IMR-90 (cell line): ENCODE measurements at regions not wholly inside any gene's neighbourhood (a gene's known extent, or its start where the extent isn't known, plus 50 kb on each side); places are given as distances from the start of the nearest gene placed in this dataset.
"Not testable (repeated sequence)": the region's sequence is repeated elsewhere in the genome, so short reads cannot be mapped to it uniquely, and the experiment has no call there.

Experiments used
- ATAC-seq: fragments of 200-7000 bp; cut with Tn5 transposase; 2 replicates; pipeline ENCODE4 v1.9.1; 2020; ENCODE audit warnings: low read depth, mild to moderate bottlenecking, moderate library complexity
- BruUV-seq: library from RNA; stranded (reverse); fragments of 400-500 nt; replicated peaks from 2 replicates; lab custom pipeline; 2021; lab: Mats Ljungman, UMichigan
- CTCF ChIA-PET: fragments of 300-600 bp; formaldehyde crosslinking; extraction: SDS; loops from one replicate; lab custom pipeline; 2021; ENCODE audit warnings: antibody characterized with exemption; lab: Yijun Ruan, JAX
- POLR2A ChIA-PET: fragments of 300-600 bp; sonication (Branson Sonifier 250); formaldehyde crosslinking; loops from one replicate; lab custom pipeline; 2022; ENCODE audit warnings: antibody characterized with exemption; ENCODE audit not compliant: unreplicated experiment; lab: Charles Lee
- DNase-seq: peaks from one replicate; pipeline ENCODE4 v3.0.0; 2013
- H2AFZ ChIP-seq: replicated peaks from 2 replicates; pipeline ENCODE3; 2013; ENCODE audit warnings: low read length, mild to moderate bottlenecking; ENCODE audit not compliant: poor library complexity
- H2AK5ac ChIP-seq: 2 replicates; pipeline ENCODE4 v1.6.1; 2013; ENCODE audit warnings: low read depth, low read length, inconsistent platforms
- H2AK9ac ChIP-seq: replicated peaks from 2 replicates; pipeline ENCODE3; 2013; ENCODE audit warnings: mild to moderate bottlenecking, low read depth, low read length, moderate library complexity; ENCODE audit not compliant: poor library complexity
- H2BK120ac ChIP-seq: 2 replicates; pipeline ENCODE4 v1.6.1; 2013; ENCODE audit warnings: low read depth, low read length, inconsistent platforms
- H2BK15ac ChIP-seq: 3 replicates; pipeline ENCODE4 v1.6.1; 2013; ENCODE audit warnings: low read depth, low read length, inconsistent platforms
- H2BK20ac ChIP-seq: 2 replicates; pipeline ENCODE4 v1.6.1; 2013; ENCODE audit warnings: low read depth, mild to moderate bottlenecking, inconsistent platforms, low read length, moderate library complexity
- H2BK5ac ChIP-seq: 2 replicates; pipeline ENCODE4 v1.6.1; 2013; ENCODE audit warnings: mild to moderate bottlenecking, low read depth, low read length, inconsistent platforms; ENCODE audit not compliant: poor library complexity, severe bottlenecking
- H3K14ac ChIP-seq: replicated peaks from 2 replicates; pipeline ENCODE4 v1.6.1; 2013; ENCODE audit warnings: low read depth, low read length, inconsistent platforms
- H3K18ac ChIP-seq: 2 replicates; pipeline ENCODE4 v1.6.1; 2013; ENCODE audit warnings: low read depth, low read length, control low read depth
- H3K23ac ChIP-seq: 2 replicates; pipeline ENCODE4 v1.6.1; 2013; ENCODE audit warnings: low read depth, low read length, inconsistent platforms
- H3K27ac ChIP-seq: 2 replicates; pipeline ENCODE4 v1.5.1; 2013; ENCODE audit warnings: mild to moderate bottlenecking, control low read depth, low read length; ENCODE audit not compliant: insufficient read depth
- H3K27me3 ChIP-seq: 2 replicates; pipeline ENCODE4 v1.6.1; 2013; ENCODE audit warnings: low read length; ENCODE audit not compliant: control insufficient read depth, insufficient read depth
- H3K36me3 ChIP-seq: 2 replicates; pipeline ENCODE4 v1.6.1; 2013; ENCODE audit warnings: low read length, mixed read lengths; ENCODE audit not compliant: control insufficient read depth, insufficient read depth
- H3K4ac ChIP-seq: 2 replicates; pipeline ENCODE4 v1.6.1; 2013; ENCODE audit warnings: low read depth, low read length, inconsistent platforms
- H3K4me1 ChIP-seq: 2 replicates; pipeline ENCODE4 v1.6.1; 2013; ENCODE audit warnings: low read length, mixed read lengths; ENCODE audit not compliant: control insufficient read depth, insufficient read depth
- H3K4me2 ChIP-seq: 2 replicates; pipeline ENCODE4 v1.6.1; 2013; ENCODE audit warnings: low read depth, mild to moderate bottlenecking, control low read depth, low read length, moderate library complexity
- H3K4me3 ChIP-seq: 2 replicates; pipeline ENCODE4 v1.5.1; 2013; ENCODE audit warnings: low read depth, mild to moderate bottlenecking, control low read depth, low read length, moderate library complexity; ENCODE audit not compliant: insufficient read depth
- H3K56ac ChIP-seq: 2 replicates; pipeline ENCODE4 v1.6.1; 2013; ENCODE audit warnings: low read length, inconsistent platforms; ENCODE audit not compliant: insufficient read depth; ENCODE audit errors: extremely low read depth
- H3K79me1 ChIP-seq, 2 experiments: 2 replicates each; pipeline ENCODE4 v1.6.1; 2013; ENCODE audit warnings: low read length in 2 of 2, inconsistent platforms in 1 of 2, low read depth in 1 of 2
- H3K9ac ChIP-seq: 2 replicates; pipeline ENCODE4 v1.6.1; 2013; ENCODE audit warnings: low read depth, low read length, control low read depth
- H3K9me1 ChIP-seq: 2 replicates; pipeline ENCODE4 v1.6.1; 2013; ENCODE audit warnings: low read length, inconsistent platforms; ENCODE audit not compliant: insufficient read depth
- H3K9me3 ChIP-seq: 2 replicates; pipeline ENCODE4 v1.6.1; 2013; ENCODE audit warnings: low read length; ENCODE audit not compliant: control insufficient read depth, insufficient read depth
- H4K20me1 ChIP-seq: 2 replicates; pipeline ENCODE4 v1.6.1; 2013; ENCODE audit warnings: low read length, inconsistent platforms; ENCODE audit not compliant: insufficient read depth
- H4K5ac ChIP-seq: 2 replicates; pipeline ENCODE4 v1.6.1; 2013; ENCODE audit warnings: mild to moderate bottlenecking, low read depth, low read length, control low read depth
- H4K8ac ChIP-seq, 2 experiments: 2 replicates each; pipeline ENCODE4 v1.6.1; 2013; ENCODE audit warnings: low read depth in 2 of 2, low read length in 2 of 2, control low read depth in 1 of 2, inconsistent platforms in 1 of 2
- H4K91ac ChIP-seq: 2 replicates; pipeline ENCODE4 v1.6.1; 2013; ENCODE audit warnings: low read depth, low read length, inconsistent platforms; ENCODE audit not compliant: insufficient read depth
- WGBS, 2 experiments: methylation state at CpG; one replicate each; pipeline versions ENCODE4 v1.1.5 to v1.1.7; 2013; ENCODE audit warnings: missing lambda C conversion rate in 2 of 2; ENCODE audit not compliant: insufficient read length in 1 of 2; ENCODE audit errors: extremely low coverage in 2 of 2; 5-methylcytosine and 5-hydroxymethylcytosine counted together
- dilution Hi-C: fragments of 300-500 bp; cut with HindIII; formaldehyde crosslinking; loops from one replicate; pipeline ENCODE4 v1.14.3; 2018; ENCODE audit warnings: low sequenced_read_pairs; ENCODE audit not compliant: unreplicated experiment
- in situ Hi-C: fragments of 300-500 bp; cut with MboI; formaldehyde crosslinking; loops from 3 replicates; pipeline ENCODE4 v1.14.3; 2019; ENCODE audit warnings: low sequenced_read_pairs, inconsistent platforms, mixed read lengths
- intact Hi-C: fragments of 100-400 bp; cut with micrococcal nuclease; formaldehyde crosslinking; loops from 2 replicates; pipeline ENCODE4 v1.10.0; 2022

DNA sequence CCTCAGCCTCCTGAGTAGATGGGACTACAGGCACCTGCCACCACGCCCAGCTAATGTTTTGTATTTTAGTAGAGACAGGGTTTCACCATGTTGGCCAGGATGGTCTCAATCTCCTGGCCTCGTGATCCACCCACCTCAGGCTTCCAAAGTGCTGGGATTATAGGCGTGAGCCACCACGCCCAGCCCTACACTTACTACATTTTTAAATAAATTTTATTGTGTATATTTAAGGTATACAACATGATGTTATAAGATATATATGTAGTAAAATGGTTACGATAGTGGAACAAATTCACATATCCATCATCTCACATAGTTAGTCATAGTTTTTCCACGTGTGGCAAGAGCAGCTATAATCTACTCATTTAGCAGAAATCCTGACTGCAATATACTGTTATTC lies 189.6 kb downstream of the TMEM114 start:
- H3K4me3 ChIP-seq, H3K4me1 ChIP-seq, H4K91ac ChIP-seq, CTCF ChIA-PET, H4K20me1 ChIP-seq, ATAC-seq, intact Hi-C loops, H3K56ac ChIP-seq, H3K79me1 ChIP-seq, H3K23ac ChIP-seq, H2AFZ ChIP-seq, H3K9me1 ChIP-seq, H2AK5ac ChIP-seq, H2BK15ac ChIP-seq, H3K27ac ChIP-seq, H4K5ac ChIP-seq, H2BK120ac ChIP-seq, H3K36me3 ChIP-seq, dilution Hi-C loops, H3K9ac ChIP-seq, H3K18ac ChIP-seq, H2BK20ac ChIP-seq, H4K8ac ChIP-seq, H2BK5ac ChIP-seq, H2AK9ac ChIP-seq, H3K27me3 ChIP-seq, DNase-seq, H3K4me2 ChIP-seq, POLR2A ChIA-PET, in situ Hi-C loops, BruUV-seq, H3K4ac ChIP-seq, H3K14ac ChIP-seq: not testable (repeated sequence)
- WGBS, 2 experiments, result no CpG with 5 or more reads among the region's 6 CpGs
- peaks cover 15% of the 10 kb centered on the region for H3K9me3 ChIP-seq
